HG02642 (cell line): ENCODE measurements at regions not wholly inside any gene's neighbourhood (a gene's known extent, or its start where the extent isn't known, plus 50 kb on each side); places are given as distances from the start of the nearest gene placed in this dataset.

Experiments used
- ATAC-seq: cut with Tn5 transposase; IDR thresholded peaks from one replicate; pipeline ENCODE4 v1.9.1; 2021; ENCODE audit warnings: mild to moderate bottlenecking; ENCODE audit not compliant: unreplicated experiment, poor library complexity

DNA sequence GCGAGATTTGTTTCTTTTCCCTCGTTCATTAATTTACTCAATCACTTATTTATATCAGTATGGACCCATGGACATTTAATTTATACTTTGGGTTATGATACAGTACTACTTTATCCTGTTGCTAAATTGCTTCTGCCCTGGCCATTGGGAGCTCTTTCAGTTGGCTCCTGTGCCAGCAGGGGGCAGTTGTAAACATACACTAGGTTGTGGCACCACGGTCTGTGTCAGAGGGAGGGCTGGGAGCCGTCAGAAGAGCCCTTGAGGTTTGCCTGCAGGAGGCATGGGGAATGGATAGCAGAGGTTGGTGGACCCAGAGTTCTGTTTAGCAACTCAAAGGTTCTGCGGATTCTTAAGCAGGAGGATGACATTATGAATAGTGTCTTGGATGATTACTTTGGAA, 94.3 kb downstream of the ERCC5 start:
- ATAC-seq, result no peak

DNA sequence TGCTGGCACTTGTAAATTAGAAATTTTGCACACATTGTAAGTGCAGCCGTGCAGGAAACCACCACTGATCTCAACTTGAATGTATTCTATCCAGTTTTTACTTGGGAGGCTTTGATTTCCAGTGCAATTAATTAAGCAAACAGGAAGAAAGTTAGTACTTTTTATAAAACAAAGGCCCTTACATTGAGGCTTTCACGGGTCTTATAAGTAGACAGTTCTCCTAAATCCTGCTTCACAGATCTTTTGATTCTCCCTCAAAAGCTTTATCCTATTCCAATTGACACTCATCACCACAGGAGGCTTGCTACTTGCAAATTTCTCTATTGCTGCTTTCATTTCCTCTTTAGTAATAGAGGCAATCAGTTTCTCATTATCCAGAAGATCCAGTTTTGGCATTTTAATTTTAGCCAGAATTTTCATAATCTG, 90.1 kb downstream of the ERCC5 start:
- ATAC-seq, result no peak

DNA sequence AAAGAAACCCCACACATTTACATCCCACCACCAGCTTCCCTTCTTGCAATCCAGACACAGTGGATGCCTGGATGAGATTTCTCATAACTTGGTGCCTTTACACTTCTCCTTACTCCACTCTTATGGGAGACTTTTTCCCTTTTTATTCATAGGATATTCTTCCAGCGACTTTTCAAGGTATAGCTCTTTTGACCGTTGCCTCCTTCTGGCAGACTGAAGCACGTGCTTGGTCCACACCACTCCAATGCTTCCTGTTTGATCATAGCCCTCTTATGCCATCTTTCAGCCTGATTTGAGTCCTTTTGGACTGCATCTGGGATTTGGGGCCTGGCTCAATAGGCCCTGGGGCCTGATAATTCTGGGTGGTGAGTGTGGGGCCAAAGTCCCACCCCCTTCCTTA, 87.7 kb downstream of the ERCC5 start:
- no peak for ATAC-seq

DNA sequence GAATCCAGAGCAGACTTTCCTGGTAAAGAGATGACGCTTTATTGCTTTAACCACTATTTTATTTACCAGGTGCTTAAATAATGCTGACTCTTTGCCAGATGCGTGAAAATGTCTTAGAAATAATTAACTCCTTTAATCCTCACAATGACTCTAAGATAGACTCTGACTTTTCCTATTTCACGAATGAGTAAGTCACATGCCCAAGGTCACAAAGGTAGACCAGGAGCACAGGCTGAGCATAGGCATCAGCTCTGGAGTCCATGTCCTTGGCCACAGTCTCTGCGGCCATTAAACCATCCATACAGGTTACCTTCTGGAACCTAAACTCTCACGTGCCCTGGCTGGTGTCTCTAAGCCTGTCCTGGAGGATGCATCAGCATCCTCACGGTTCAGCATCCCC, 87.3 kb downstream of the ERCC5 start:
- ATAC-seq, result no peak

DNA sequence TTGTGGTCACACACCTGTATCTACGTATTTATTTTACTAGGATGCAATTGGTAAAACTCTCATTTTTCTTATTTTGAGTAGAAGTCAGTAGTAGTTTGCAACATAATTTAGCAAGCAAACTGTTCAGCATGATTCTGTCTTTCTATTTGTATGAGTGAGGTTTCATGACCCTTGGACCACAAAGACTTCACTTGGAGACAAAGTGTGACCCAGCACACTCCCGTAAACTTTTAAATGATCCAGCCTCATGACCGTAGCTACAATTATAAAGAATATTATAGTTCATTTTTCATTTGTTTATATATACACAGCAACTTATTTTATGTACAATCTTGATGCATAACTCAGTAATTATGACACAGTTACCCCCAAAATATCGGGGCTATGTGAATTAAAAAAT, 86.5 kb downstream of the ERCC5 start:
- no peak for ATAC-seq

DNA sequence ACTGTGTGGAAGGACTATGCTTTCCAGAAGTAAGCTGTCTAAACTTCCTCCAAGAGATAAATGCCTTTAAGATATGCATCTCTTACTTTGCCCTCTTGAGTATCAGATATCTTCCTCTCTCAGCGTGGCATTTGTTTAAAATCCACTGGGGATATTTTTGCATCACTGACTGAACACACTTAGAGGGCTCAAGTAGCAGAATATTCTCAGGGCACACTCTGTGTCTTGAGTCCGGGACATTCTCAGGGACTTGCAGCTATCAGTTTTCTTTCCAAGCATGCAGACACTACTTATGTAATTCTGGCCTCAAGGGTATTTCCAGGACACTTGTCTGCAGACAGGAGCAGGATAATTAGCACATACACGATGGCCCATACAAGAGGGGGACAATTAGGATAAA, 84.7 kb downstream of the ERCC5 start:
- peak; percentile 40 for ATAC-seq

DNA sequence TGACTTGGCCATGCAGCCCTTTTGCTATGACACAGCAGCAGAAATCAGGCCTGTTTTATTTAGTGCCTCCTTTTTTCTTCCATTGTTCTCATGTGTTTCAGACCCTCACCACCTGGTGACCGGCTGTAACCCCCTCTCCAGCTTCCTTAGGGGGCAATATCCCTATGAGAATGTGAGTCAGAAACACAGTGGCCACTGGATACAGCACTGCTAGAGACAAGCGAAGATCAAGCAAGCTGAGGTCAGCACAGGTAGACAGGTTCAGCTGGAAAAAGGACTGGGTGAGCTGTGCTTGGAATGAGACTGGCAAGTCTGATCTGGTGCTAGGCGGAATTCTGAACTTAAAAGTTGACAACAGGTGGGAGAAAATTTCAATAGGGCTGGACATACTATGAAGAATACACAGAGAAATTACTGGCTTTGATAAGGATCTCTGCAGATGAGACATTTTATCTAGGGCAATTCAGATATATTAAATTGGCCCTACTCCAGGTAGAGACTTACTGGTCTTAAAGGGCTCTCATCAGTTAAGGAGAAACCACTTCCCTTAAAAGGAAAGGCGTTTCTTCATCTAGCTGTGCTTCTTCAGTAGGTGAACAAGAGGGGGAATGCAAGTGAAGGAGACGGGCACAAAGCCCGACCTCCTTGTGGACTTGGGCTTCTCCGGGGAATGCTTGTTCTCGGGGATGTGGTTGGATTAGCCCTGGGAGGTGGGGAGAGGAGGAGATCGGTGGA, 83.3 kb downstream of the ERCC5 start:
- no peak for ATAC-seq
